ENCODE measurements at regions not wholly inside any gene's neighbourhood (a gene's known extent, or its start where the extent isn't known, plus 50 kb on each side); places are given as distances from the start of the nearest gene placed in this dataset.

- TF ChIP-seq CTCF (conservative IDR thresholded peaks at IDR 0.05; ENCODE audit: low read length) (no peak), EZH2phosphoT487 (IDR thresholded peaks at IDR 0.05; ENCODE audit: borderline replicate concordance) (no peak)
Measured at GRCh38 chr11:100536979-100537378, 150.1 kb upstream of the ARHGAP42 start.
